Hematopoietic multipotent progenitor cell treated with erythropoietin and hydrocortisone succinate and interleukin-3 and kit ligand, for 6 days (in vitro differentiated cells): ENCODE measurements at regions not wholly inside any gene's neighbourhood (a gene's known extent, or its start where the extent isn't known, plus 50 kb on each side); places are given as distances from the start of the nearest gene placed in this dataset.
A peak's percentile ranks its signal among the peaks of the same experiment; 100 is the strongest.

Experiments
- DNase-seq: peaks from one replicate; pipeline ENCODE4 v3.0.0-alpha.2; 2015

DNA sequence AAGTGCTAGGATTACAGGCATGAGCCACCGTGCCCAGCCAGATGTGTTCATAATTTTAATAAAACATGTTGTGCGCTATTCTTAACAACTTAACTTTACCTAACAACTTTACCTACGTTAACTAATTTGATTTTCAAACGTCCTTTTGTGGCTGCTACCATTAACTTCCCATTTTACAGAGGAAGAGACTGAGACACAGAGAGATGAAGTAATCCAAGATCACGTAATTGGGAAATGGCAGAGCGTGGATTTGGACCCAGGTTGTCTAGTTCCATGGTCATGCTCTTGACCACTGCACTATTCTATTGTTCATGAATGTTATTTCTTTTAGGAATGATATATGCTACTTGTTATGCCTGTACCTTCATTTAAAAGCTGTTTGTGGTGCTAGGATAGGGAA is 80.3 kb upstream of the MTPN start:
- no peak for DNase-seq

DNA sequence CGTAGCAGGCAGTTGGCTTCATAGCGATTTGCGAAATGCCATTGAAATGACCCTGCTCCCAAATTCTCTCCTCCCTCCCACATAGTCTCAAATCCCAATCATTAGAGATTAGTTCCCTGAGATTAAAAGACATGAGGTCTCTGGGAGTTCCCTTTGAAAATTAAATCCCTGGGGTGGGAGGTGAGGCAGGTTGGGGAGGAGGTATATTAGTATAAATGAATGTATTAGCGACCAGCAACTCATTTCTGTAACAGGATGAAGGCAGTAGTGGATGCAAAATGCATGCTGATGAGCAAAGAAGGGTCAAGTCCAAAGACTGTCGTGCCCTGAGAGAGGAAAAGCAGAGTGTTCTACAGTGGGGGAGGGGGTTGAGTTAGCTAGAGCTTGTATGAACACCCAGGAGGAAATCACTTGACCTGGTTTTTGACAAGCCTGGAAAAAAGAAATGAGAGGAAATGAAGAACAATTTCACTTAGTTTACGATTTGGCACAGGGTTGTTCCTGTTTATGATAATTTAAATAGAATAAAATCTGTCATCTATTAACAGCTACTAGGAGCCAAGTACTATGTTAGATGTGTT is 79.6 kb upstream of the MTPN start:
- no peak for DNase-seq

DNA sequence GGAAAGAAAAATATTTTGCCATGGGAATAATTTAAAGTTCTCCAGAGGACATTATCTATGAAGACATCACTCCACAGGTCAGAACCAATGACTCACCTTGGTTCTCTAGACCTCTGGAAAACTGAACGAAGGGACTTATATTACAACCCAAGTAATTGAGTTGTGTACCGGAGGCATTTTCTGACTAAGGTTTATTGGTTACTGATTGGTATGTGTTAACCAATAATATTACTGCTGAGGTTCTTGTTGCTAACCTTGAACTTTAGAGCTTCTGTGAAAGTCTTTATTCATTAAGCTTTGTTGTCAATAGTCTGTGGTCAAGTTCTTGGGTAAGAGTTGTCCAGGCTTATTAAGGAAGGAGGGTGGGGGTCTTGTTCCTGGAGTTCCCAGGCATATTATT is 78.1 kb upstream of the MTPN start:
- no peak for DNase-seq

GRCh38 chr7:136053689-136054485 is 76.7 kb upstream of the MTPN start:
- DNase-seq: no peak

DNA sequence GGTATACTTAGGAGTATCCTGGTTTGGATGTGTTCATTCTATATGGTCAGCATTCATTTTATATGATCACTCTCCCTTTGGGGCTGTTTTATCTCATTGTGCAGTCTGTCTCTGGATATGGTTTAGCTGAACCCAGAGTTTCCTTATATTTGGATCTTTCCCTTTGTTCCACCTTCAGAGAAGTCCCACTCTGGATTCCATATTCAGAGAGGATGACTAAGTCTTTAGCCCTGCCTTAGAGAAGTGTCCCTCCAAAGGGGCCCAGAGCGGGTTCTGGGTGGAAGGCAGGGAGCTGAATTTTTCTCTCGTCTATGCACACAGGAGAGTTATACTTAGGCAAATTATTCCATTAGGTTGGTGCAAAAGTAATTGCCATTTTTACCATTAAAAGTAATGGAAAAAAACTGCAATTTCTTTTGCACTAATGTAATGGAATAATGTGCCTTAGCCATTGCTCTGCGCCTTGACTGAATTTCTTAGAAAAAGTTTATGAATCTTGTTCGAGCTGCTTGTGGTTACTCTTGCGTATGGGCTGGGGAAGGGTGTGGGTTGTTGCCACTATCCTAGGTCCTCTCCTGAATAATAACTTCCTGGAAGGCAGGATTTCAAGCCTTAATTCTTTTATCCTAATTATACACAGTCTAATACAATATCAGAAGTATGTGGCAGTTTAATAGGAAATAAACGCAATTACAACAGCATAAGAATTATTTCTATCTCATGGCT is 74.2 kb upstream of the MTPN start:
- DNase-seq: no peak

DNA sequence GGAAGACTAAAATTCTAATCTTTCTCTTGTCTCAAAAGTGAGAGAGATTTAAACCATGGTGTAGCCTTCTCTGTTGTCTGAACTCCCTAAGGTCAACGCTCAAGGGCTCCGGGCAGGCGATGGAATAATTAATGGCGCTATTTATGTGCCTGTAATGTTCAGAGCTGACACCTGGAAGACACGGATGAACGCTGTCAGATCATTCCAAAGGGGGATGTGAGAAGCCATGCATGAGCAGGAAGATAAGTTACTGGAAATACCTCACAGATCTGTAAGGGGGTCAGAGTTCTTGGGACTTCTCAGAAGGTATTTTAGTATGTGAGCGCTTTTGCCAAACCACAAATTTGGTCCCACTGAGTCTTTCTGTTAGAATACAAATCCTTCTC is 73.3 kb upstream of the MTPN start:
- no peak for DNase-seq

- DNase-seq: no peak
These were observed 72.8 kb upstream of the MTPN start for GRCh38 chr7:136049818-136050461.

DNA sequence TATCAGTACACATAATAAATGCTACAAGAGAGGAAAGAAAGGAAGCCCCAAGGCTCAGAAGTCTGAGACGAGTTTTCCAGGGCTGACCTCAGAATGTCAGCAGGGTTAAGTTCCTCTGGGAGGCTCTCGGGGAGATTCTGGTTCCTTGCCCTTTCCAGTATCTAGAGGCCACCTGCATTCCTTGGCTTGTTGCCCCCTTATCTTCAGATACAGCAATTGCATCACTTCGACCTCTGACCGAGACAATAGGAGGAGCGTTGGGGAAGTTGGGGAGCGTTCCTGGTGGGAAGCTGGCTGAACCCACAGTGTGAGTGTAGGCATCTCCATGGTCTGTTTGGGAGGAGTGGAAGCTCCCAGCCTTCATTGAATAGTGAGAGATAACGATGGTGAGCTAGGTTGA is 72.0 kb upstream of the MTPN start:
- DNase-seq: no peak

- no peak for DNase-seq
These were observed 69.4 kb upstream of the MTPN start for GRCh38 chr7:136046548-136046947.

- DNase-seq: no peak
These were observed 68.8 kb upstream of the MTPN start for GRCh38 chr7:136045992-136046391.

- no peak for DNase-seq
These were observed 68.0 kb upstream of the MTPN start for GRCh38 chr7:136045181-136045580.

GRCh38 chr7:136039577-136040345 is 62.6 kb upstream of the MTPN start:
- no peak for DNase-seq

- no peak for DNase-seq
These were observed 59.2 kb upstream of the MTPN start for GRCh38 chr7:136036336-136036735.

GRCh38 chr7:136034132-136034531 is 57.0 kb upstream of the MTPN start:
- no peak for DNase-seq

GRCh38 chr7:136033413-136034031 is 56.4 kb upstream of the MTPN start:
- DNase-seq: peak; percentile 44

GRCh38 chr7:136030867-136031318 is 53.7 kb upstream of the MTPN start:
- DNase-seq: no peak

DNA sequence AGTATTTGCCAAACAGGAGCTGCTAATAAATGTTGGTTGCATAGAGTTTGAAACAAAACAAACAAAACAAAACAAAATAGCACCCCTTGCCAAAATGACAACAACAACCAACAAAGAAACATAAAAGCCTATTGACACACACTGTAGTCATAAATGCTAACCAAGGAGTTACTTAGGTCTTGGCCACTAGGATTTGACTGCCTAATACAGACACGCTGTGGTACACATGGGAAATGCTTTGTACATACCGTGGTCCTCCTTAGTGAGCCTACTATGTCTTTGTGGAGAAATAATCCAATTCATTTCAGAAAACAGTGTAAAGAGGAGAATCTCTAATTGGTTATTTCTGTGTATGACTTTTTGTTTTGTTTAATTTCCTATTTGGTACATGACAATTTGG is 53.2 kb upstream of the MTPN start:
- DNase-seq: no peak

DNA sequence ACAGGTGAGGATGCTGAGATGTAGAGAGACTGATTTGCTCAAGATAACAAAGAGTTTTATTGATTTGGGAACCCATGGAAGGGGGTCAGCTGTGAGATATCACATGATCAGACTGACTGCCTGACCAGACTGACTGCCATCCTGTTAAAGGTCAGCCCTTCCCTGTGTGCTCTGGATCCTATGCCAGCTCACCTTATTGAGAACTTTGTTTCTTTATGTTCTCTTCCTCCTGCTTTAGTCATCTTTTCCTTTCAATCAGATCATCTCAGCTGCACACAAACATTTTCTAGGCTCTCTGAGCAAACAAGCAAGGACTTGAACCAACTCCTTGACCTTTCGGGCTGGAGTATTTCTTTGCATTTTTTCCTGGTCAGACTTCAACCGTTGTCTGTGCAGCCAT is 50.0 kb upstream of the MTPN start:
- DNase-seq: no peak
